MM.1S (cell line): ENCODE measurements at regions not wholly inside any gene's neighbourhood (a gene's known extent, or its start where the extent isn't known, plus 50 kb on each side); places are given as distances from the start of the nearest gene placed in this dataset.

Experiments
- CTCF ChIP-seq: fragments of 300-600 bp; sonication (generic); IDR thresholded peaks from 2 replicates; pipeline ENCODE4 v1.5.1; 2016; ENCODE audit warnings: antibody characterized with exemption, low read length, mixed read lengths
- EZH2 ChIP-seq: fragments of 300-600 bp; sonication (generic); optimal IDR thresholded peaks from 2 replicates; pipeline ENCODE3; 2017; ENCODE audit warnings: low read depth, mild to moderate bottlenecking, antibody characterized with exemption, low read length, mixed read lengths

GRCh38 chr2:94955702-94956101 lies 69.8 kb upstream of the MAL start:
- TF ChIP-seq CTCF (no peak), EZH2 (no peak)
